Panc1 (cell line): ENCODE measurements at regions not wholly inside any gene's neighbourhood (a gene's known extent, or its start where the extent isn't known, plus 50 kb on each side); places are given as distances from the start of the nearest gene placed in this dataset.

Experiments
- ATAC-seq: fragments of 200-7000 bp; cut with Tn5 transposase; 2 replicates; pipeline ENCODE4 v1.9.1; 2020; ENCODE audit warnings: mild to moderate bottlenecking, moderate library complexity
- BruUV-seq: library from RNA; stranded (reverse); fragments of 400-500 nt; replicated peaks from 2 replicates; lab custom pipeline; 2021; lab: Mats Ljungman, UMichigan
- CTCF ChIA-PET: fragments of 300-600 bp; sonication (Branson Sonifier 250); formaldehyde crosslinking; loops from one replicate; lab custom pipeline; 2022; ENCODE audit warnings: antibody characterized with exemption; lab: Charles Lee
- POLR2A ChIA-PET: fragments of 300-600 bp; sonication (Branson Sonifier 250); formaldehyde crosslinking; loops from one replicate; lab custom pipeline; 2022; ENCODE audit warnings: antibody characterized with exemption; lab: Charles Lee
- DNase-seq: peaks from one replicate; pipeline ENCODE4 v3.0.0-alpha.2; 2010; ENCODE audit warnings: low read depth, low spot score
- H3K27ac ChIP-seq: 2 replicates; pipeline ENCODE4 v1.5.1; 2011; ENCODE audit warnings: mild to moderate bottlenecking, low read length, inconsistent platforms
- H3K27me3 ChIP-seq: fragments of 200-500 bp; sonication (Bioruptor generic); 2 replicates; pipeline ENCODE4 v1.6.0; 2014; ENCODE audit warnings: low read length, inconsistent platforms; ENCODE audit not compliant: control insufficient read depth, insufficient read depth
- H3K36me3 ChIP-seq: fragments of 200-500 bp; sonication (Bioruptor generic); 2 replicates; pipeline ENCODE4 v1.5.1; 2014; ENCODE audit warnings: inconsistent platforms, mild to moderate bottlenecking, low read length, moderate library complexity; ENCODE audit not compliant: control insufficient read depth, insufficient read depth
- H3K4me1 ChIP-seq: 2 replicates; pipeline ENCODE4 v1.5.1; 2011; ENCODE audit warnings: inconsistent platforms, mild to moderate bottlenecking, low read length, moderate library complexity; ENCODE audit not compliant: control insufficient read depth, insufficient read depth
- H3K4me3 ChIP-seq, 2 experiments: 2 replicates each; pipeline ENCODE4 v1.5.1; 2011 to 2012; ENCODE audit warnings: low read depth in 2 of 2, low read length in 2 of 2, mild to moderate bottlenecking in 2 of 2, inconsistent platforms in 1 of 2, moderate library complexity in 1 of 2
- H3K9me3 ChIP-seq: fragments of 200-500 bp; sonication (Bioruptor generic); 2 replicates; pipeline ENCODE4 v1.5.1; 2014; ENCODE audit warnings: low read depth, mild to moderate bottlenecking, inconsistent platforms, low read length, moderate library complexity; ENCODE audit not compliant: control insufficient read depth, insufficient read depth
- CTCF ChIP-seq: fragments of 450-650 bp; IDR thresholded peaks from 2 replicates; pipeline ENCODE4 v1.5.1; 2017; ENCODE audit warnings: mild to moderate bottlenecking
- POLR2AphosphoS5 ChIP-seq: IDR thresholded peaks from 2 replicates; pipeline ENCODE4 v1.6.1; 2012; ENCODE audit warnings: mild to moderate bottlenecking, low read depth, low read length, moderate library complexity
- REST ChIP-seq, 2 experiments: IDR thresholded peaks; 2 replicates each; pipeline ENCODE4 v1.6.1; 2011 to 2012; ENCODE audit warnings: low read depth in 2 of 2, control low read depth in 1 of 2, low read length in 1 of 2, mild to moderate bottlenecking in 1 of 2, moderate library complexity in 1 of 2; ENCODE audit not compliant: insufficient read depth in 1 of 2
- SIN3A ChIP-seq: IDR thresholded peaks from 2 replicates; pipeline ENCODE4 v1.6.1; 2012; ENCODE audit warnings: low read depth, mild to moderate bottlenecking, low read length, moderate library complexity, borderline replicate concordance; ENCODE audit not compliant: insufficient read depth
- TCF7L2 ChIP-seq: IDR thresholded peaks from 2 replicates; pipeline ENCODE4 v1.6.1; 2011; ENCODE audit warnings: mild to moderate bottlenecking, low read depth, low read length, inconsistent platforms
- in situ Hi-C: cut with HindIII; loops from 2 replicates; pipeline ENCODE4 v1.10.0; 2016; ENCODE audit warnings: low sequenced_read_pairs, low pct_unique_long_range_greater_than_20kb
- intact Hi-C: fragments of 100-400 bp; cut with micrococcal nuclease; formaldehyde crosslinking; loops from one replicate; pipeline ENCODE4 v1.10.0; 2022; ENCODE audit not compliant: unreplicated experiment

- in situ Hi-C loops (no loop called here), intact Hi-C loops (no loop called here)
- BruUV-seq: no TSS peak
- H3K27ac ChIP-seq: no peak overlapping the region
- no peak overlapping the region for H3K4me3 ChIP-seq
- TF ChIP-seq TCF7L2 (no peak), SIN3A (no peak), CTCF (no peak), REST (IDR thresholded peaks at IDR 0.05; ENCODE audit: insufficient read depth in 1 of 2, low read depth in 2 of 2, low read length in 1 of 2) (no peak), POLR2AphosphoS5 (no peak)
- ChIA-PET POLR2A (no interaction called here), CTCF (no interaction called here)
- ATAC-seq (no peak), DNase-seq (no peak)
- no peaks in the 10 kb centered on the region for H3K4me1 ChIP-seq
- no peaks in the 10 kb centered on the region for H3K9me3 ChIP-seq
- 0 out of 2 replicates have a peak, but pooled peaks cover 2% of the 10 kb centered on the region for H3K27me3 ChIP-seq
- H3K36me3 ChIP-seq: no peaks in the 10 kb centered on the region
Measured at GRCh38 chr10:128722947-128723346, 596.7 kb upstream of the MKI67 start.

DNA sequence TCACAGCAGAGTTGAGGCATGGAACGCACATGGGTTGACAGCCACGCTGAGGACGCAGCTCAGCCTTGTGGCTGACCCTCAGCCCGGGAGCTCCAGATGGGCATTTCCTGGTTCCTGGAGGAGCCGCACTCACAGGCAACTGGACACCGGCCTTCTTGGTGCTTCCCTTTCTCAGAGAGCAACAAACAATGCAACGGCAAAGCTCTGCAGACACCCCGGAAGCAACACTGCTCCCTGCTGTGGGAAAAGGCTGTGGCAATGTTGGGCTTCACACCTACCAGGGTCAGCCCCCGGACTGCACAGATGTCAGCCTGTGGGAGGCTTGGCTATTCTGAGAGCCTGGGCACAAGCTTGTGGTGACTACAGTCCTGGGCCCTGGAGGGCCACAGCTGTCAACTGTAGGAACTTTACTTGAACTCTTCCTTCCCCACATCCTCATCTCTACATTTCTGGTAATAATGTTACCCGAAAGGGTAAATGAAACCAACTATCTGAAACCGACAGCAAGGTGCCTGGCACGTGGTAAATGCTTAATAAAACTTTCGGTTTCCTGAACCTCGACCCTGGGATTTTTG is 597.5 kb upstream of the MKI67 start:
- in situ Hi-C loops: no loop called here

More for the DNA sequence above, 597.5 kb upstream of the MKI67 start:
- no peak for ATAC-seq
- Histone ChIP-seq H3K4me3 (no peak overlapping the region), H3K27me3 (0 out of 2 replicates have a peak, but pooled peaks cover 2% of the 10 kb centered on the region), H3K4me1 (no peaks in the 10 kb centered on the region), H3K27ac (no peak overlapping the region), H3K9me3 (no peaks in the 10 kb centered on the region), H3K36me3 (no peaks in the 10 kb centered on the region)
- intact Hi-C loops: no loop called here
- no TSS peak for BruUV-seq
- ChIA-PET CTCF (no interaction called here), POLR2A (no interaction called here)
- TF ChIP-seq TCF7L2 (no peak), CTCF (no peak), SIN3A (no peak), POLR2AphosphoS5 (no peak), REST (IDR thresholded peaks at IDR 0.05; ENCODE audit: insufficient read depth in 1 of 2, low read depth in 2 of 2, low read length in 1 of 2) (no peak)
- no peak for DNase-seq
